GM23248 (cell line): ENCODE measurements at regions not wholly inside any gene's neighbourhood (a gene's known extent, or its start where the extent isn't known, plus 50 kb on each side); places are given as distances from the start of the nearest gene placed in this dataset.
"Not testable (repeated sequence)": the region's sequence is repeated elsewhere in the genome, so short reads cannot be mapped to it uniquely, and the experiment has no call there.

Experiments used
- DNase-seq: peaks from one replicate; pipeline ENCODE4 v3.0.0-alpha.2; 2015
- H2AFZ ChIP-seq: fragments of 200-600 bp; sonication (generic); 2 replicates; pipeline ENCODE4 v1.6.1; 2016; ENCODE audit warnings: antibody characterized with exemption
- H3F3A ChIP-seq: fragments of 200-600 bp; sonication (generic); 2 replicates; pipeline ENCODE4 v1.6.1; 2016; ENCODE audit warnings: mild to moderate bottlenecking, antibody characterized with exemption, mixed run types; ENCODE audit not compliant: insufficient read depth
- H3K27ac ChIP-seq: fragments of 200-600 bp; sonication (generic); 2 replicates; pipeline ENCODE4 v1.5.1; 2016; ENCODE audit warnings: mild to moderate bottlenecking
- H3K27me3 ChIP-seq: fragments of 200-600 bp; sonication (generic); replicated peaks from 2 replicates; pipeline ENCODE4 v1.6.1; 2016; ENCODE audit warnings: mild to moderate bottlenecking; ENCODE audit not compliant: insufficient read depth
- H3K36me3 ChIP-seq: fragments of 200-600 bp; sonication (generic); 2 replicates; pipeline ENCODE4 v1.6.1; 2016; ENCODE audit warnings: low read depth, mild to moderate bottlenecking
- H3K4me1 ChIP-seq: fragments of 200-600 bp; sonication (generic); 2 replicates; pipeline ENCODE4 v1.6.1; 2016; ENCODE audit warnings: mild to moderate bottlenecking; ENCODE audit not compliant: insufficient read depth
- H3K4me2 ChIP-seq: fragments of 200-600 bp; sonication (generic); one replicate; pipeline ENCODE4 v1.6.1; 2016; ENCODE audit warnings: mild to moderate bottlenecking; ENCODE audit not compliant: unreplicated experiment
- H3K4me3 ChIP-seq: fragments of 200-600 bp; sonication (generic); 2 replicates; pipeline ENCODE4 v1.5.1; 2016; ENCODE audit warnings: mild to moderate bottlenecking
- H3K79me2 ChIP-seq: fragments of 200-600 bp; sonication (generic); 2 replicates; pipeline ENCODE4 v1.6.1; 2016; ENCODE audit warnings: mild to moderate bottlenecking; ENCODE audit not compliant: insufficient read depth
- H3K9ac ChIP-seq: fragments of 200-600 bp; sonication (generic); 2 replicates; pipeline ENCODE4 v1.6.1; 2016; ENCODE audit warnings: mild to moderate bottlenecking
- H3K9me2 ChIP-seq: fragments of 200-600 bp; sonication (generic); 2 replicates; pipeline ENCODE4 v1.6.1; 2016; ENCODE audit warnings: mixed run types, mild to moderate bottlenecking, moderate library complexity; ENCODE audit not compliant: insufficient read depth
- H3K9me3 ChIP-seq: fragments of 200-600 bp; sonication (generic); one replicate; pipeline ENCODE4 v1.6.1; 2017; ENCODE audit warnings: low read depth
- H4K20me1 ChIP-seq: fragments of 200-600 bp; sonication (generic); 2 replicates; pipeline ENCODE4 v1.6.0; 2016; ENCODE audit not compliant: insufficient read depth
- EZH2 ChIP-seq: fragments of 200-600 bp; sonication (generic); IDR thresholded peaks from 2 replicates; pipeline ENCODE4 v1.6.1; 2018; ENCODE audit warnings: antibody characterized with exemption, mild to moderate bottlenecking; ENCODE audit not compliant: insufficient read depth, poor library complexity, severe bottlenecking
- EZH2phosphoT487 ChIP-seq: fragments of 200-600 bp; sonication (generic); IDR thresholded peaks from 2 replicates; pipeline ENCODE4 v1.6.1; 2018; ENCODE audit warnings: antibody characterized with exemption, moderate library complexity, mild to moderate bottlenecking, low read depth; ENCODE audit not compliant: insufficient read depth
- WGBS, 2 experiments: methylation state at CpG; one replicate each; pipeline ENCODE4 v1.1.6; 2015 to 2017; ENCODE audit warnings: low lambda C conversion rate in 2 of 2, low coverage in 1 of 2; ENCODE audit errors: missing lambda C conversion rate in 2 of 2; 5-methylcytosine and 5-hydroxymethylcytosine counted together
- in situ Hi-C: fragments of 300-500 bp; cut with MboI; formaldehyde crosslinking; loops from 2 replicates; pipeline ENCODE4 v1.15.0; 2020

DNA sequence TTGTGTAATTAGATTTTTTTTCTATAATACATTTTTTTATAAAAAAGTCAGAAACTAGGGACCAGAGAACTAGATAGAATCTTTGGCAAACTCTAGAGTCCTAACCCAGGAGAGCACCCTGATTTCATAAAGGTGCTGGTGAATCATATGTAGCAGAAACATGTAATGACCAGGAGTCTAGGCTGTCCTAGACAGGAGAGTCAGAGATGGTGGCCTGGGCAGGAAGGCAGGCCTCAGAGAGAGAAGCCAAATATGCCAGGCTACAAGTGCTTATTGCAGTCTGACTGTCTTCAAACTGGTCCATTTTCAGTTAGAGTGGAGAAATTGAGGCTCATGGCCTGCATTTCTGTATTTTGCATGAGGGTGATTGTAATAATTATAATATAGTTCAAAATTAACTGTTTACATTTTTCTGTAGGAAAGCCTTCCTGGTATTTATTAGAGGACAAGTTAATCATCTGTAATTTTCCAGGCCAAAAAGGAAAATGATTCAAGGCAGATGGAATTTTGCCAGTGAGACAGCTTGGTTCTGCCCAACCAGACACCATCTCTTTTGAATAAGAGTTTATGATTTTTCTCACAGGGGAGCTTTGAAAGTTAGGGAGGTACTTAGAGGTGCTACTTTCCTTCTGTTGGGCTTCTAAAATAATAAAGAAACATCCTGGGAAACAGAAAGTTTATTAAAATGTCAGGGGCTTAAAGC lies 129.8 kb downstream of the S1PR1 start:
- peak; percentile 83 for DNase-seq
- no peaks in the 10 kb centered on the region for H3K9me2 ChIP-seq
- H3F3A ChIP-seq, result peaks cover 23% of the 10 kb centered on the region
- peak overlapping the region; percentile 31 for H3K4me2 ChIP-seq
- H3K79me2 ChIP-seq, result no peaks in the 10 kb centered on the region
- in situ Hi-C loops, result no loop called here
- no peaks in the 10 kb centered on the region for H4K20me1 ChIP-seq
- 0 out of 2 replicates have a peak overlapping the region, but pooled peaks have one; percentile 3 for H3K27ac ChIP-seq
- H2AFZ ChIP-seq, result no peak overlapping the region
- H3K9ac ChIP-seq, result no peak overlapping the region
- peaks cover 29% of the 10 kb centered on the region for H3K4me1 ChIP-seq
- no peak for TF ChIP-seq EZH2phosphoT487
- no peak for TF ChIP-seq EZH2
- no peaks in the 10 kb centered on the region for H3K9me3 ChIP-seq
- H3K4me3 ChIP-seq, result no peak overlapping the region
- H3K36me3 ChIP-seq, result no peaks in the 10 kb centered on the region
- H3K27me3 ChIP-seq, result no peaks in the 10 kb centered on the region

DNA sequence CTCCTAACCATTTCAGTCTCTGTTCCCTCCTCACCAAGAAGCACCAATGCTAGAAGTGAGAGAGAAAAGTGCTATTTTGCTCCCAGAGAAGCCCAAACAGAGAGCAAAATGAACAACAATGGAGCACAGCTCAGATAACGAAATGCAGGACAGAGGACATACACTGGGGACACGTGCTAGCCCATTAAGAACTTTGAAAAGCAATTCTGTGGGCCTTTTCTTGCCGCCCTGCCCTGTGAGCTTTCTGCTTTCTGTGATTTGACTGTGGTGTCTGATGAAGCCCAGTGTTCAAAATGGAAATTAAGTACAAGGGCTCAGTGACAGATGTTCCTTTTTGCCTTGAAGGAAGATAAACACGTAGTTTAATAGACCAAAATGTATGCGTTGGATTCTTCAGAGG lies 130.8 kb downstream of the S1PR1 start:
- H3K4me2 ChIP-seq, result no peak overlapping the region
- no peaks in the 10 kb centered on the region for H3K27me3 ChIP-seq
- no peak overlapping the region for H3K4me3 ChIP-seq
- no peaks in the 10 kb centered on the region for H3K79me2 ChIP-seq
- no peaks in the 10 kb centered on the region for H3K9me2 ChIP-seq
- TF ChIP-seq EZH2phosphoT487 (no peak), EZH2 (no peak)
- no peak overlapping the region for H3K9ac ChIP-seq
- WGBS, 2 experiments, result 97% methylated on average over 5 of the region's 5 CpGs
- H3K36me3 ChIP-seq, result no peaks in the 10 kb centered on the region
- H2AFZ ChIP-seq, result no peak overlapping the region
- in situ Hi-C loops, result no loop called here
- H3K27ac ChIP-seq, result no peak overlapping the region
- no peaks in the 10 kb centered on the region for H4K20me1 ChIP-seq
- no peaks in the 10 kb centered on the region for H3K9me3 ChIP-seq
- peaks cover 24% of the 10 kb centered on the region for H3F3A ChIP-seq
- peaks cover 29% of the 10 kb centered on the region for H3K4me1 ChIP-seq
- DNase-seq, result no peak

DNA sequence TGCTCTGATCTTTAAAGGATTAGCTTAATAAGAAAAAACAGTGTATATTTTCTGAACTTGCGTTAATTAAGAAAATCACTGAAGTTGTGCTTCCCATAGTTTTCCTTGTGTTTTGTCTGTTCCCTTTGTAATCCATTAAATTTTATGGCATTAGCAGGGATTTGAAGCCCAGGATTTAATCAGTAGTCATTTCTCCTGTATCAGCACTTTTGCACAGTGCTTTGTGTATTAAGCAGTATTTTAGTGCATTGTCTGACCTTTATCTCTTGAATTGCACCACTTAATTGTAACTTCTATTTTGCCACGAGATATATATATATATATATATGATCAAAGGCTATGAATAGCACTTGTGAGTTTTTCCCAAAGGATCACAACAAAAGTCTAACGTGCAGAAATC lies 133.7 kb downstream of the S1PR1 start:
- H3K4me3 ChIP-seq, result no peak overlapping the region

DNA sequence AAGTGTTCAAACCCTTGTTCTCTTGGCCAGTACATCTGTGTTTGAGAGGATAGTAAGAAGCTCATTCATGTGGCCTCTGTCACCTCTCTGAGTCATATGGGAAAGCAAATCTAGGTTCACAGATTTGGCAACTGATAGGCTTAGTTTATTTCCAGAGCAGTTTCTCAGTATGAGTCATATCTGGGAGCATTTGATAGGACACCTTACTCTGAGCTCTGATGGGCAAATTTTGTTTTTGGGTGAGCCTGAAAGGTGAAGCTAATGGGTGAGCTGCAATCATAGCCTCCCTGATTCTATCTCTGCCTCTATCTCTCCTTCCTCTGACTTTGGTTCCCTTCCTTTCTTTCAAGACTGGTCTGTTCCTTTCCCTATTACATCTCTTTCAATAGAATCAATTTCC lies 134.4 kb downstream of the S1PR1 start:
- no peak for TF ChIP-seq EZH2phosphoT487
- no peak for TF ChIP-seq EZH2

More for the DNA sequence above, 133.7 kb downstream of the S1PR1 start:
- Histone ChIP-seq H3K4me2 (no peak overlapping the region), H3K4me1 (peaks cover 23% of the 10 kb centered on the region), H3K36me3 (no peaks in the 10 kb centered on the region), H3F3A (peaks cover 21% of the 10 kb centered on the region), H3K27me3 (no peaks in the 10 kb centered on the region), H3K9me3 (no peaks in the 10 kb centered on the region), H3K9me2 (no peaks in the 10 kb centered on the region), H3K9ac (no peak overlapping the region), H3K27ac (no peak overlapping the region), H2AFZ (no peak overlapping the region), H4K20me1 (no peaks in the 10 kb centered on the region), H3K79me2 (no peaks in the 10 kb centered on the region)
- in situ Hi-C loops, result no loop called here
- 61 to 71% methylated on average over 3 of the region's 3 CpGs for WGBS, 2 experiments
- no peak for TF ChIP-seq EZH2phosphoT487
- no peak for TF ChIP-seq EZH2
- no peak for DNase-seq

DNA sequence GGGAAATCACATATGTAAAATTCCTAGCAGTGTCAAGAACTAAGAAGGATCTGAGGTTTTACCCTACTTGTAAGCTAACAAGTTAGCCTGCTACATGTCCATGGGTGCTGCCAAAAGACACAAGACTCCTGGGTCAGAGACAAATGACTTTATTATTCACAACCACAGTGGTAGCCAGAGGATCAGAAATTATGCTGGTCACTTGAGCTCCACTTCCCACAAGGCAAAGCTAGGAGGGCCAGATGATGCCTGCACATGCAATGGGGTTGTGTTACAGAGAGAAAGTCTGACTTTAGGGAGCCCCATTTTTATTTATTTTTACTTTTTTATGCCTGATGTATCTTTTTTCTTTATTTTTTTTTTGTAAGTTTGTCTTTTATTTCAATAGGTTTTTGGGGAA lies 136.8 kb downstream of the S1PR1 start:
- peaks cover 2% of the 10 kb centered on the region; the same call in 1 of the 2 replicates for H3F3A ChIP-seq
- TF ChIP-seq EZH2phosphoT487 (no peak), EZH2 (no peak)
- DNase-seq, result no peak
- no peak overlapping the region for H2AFZ ChIP-seq
- in situ Hi-C loops, result no loop called here
- H3K27me3 ChIP-seq, result peaks cover 11% of the 10 kb centered on the region; the same call in 1 of the 2 replicates
- H3K4me1 ChIP-seq, result 0 out of 2 replicates have a peak, but pooled peaks cover 6% of the 10 kb centered on the region
- H3K27ac ChIP-seq, result no peak overlapping the region
- H3K9ac ChIP-seq, result no peak overlapping the region
- no peaks in the 10 kb centered on the region for H3K36me3 ChIP-seq
- H3K4me3 ChIP-seq, result no peak overlapping the region
- H3K9me2 ChIP-seq, result no peaks in the 10 kb centered on the region
- no peak overlapping the region for H3K4me2 ChIP-seq
- H4K20me1 ChIP-seq, result no peaks in the 10 kb centered on the region
- no peaks in the 10 kb centered on the region for H3K9me3 ChIP-seq
- no peaks in the 10 kb centered on the region for H3K79me2 ChIP-seq

More for the DNA sequence above, 134.4 kb downstream of the S1PR1 start:
- no peak overlapping the region for H3K4me3 ChIP-seq
- peaks cover 14% of the 10 kb centered on the region for H3F3A ChIP-seq
- no peak overlapping the region for H3K4me2 ChIP-seq
- no peaks in the 10 kb centered on the region for H4K20me1 ChIP-seq
- no peaks in the 10 kb centered on the region for H3K9me3 ChIP-seq
- H3K27ac ChIP-seq, result no peak overlapping the region
- H3K9ac ChIP-seq, result no peak overlapping the region
- peak; percentile 74 for DNase-seq
- in situ Hi-C loops, result no loop called here
- H3K27me3 ChIP-seq, result peaks cover 4% of the 10 kb centered on the region; the same call in 1 of the 2 replicates
- no peak overlapping the region for H2AFZ ChIP-seq
- peaks cover 15% of the 10 kb centered on the region for H3K4me1 ChIP-seq
- no peaks in the 10 kb centered on the region for H3K9me2 ChIP-seq
- no peaks in the 10 kb centered on the region for H3K79me2 ChIP-seq
- no peaks in the 10 kb centered on the region for H3K36me3 ChIP-seq

DNA sequence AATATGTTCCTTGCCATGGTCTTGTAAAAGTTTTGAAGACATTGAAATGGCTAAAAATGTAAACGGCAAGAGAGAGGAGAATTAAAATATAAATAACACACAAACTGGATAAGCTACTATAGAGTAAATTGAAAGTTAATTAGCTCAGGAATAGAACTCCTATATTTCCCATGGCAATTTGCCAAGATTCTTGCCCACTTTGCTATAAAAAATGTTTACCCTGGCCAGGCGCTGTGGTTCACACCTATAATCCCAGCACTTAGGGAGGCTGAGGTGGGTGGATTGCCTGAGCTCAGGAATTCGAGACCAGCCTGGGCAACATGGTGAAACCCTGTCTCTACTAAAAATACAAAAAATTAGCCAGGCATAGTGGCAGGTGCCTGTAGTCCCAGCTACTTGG lies 138.6 kb downstream of the S1PR1 start:
- H3K9ac ChIP-seq, H2AFZ ChIP-seq, H3K9me3 ChIP-seq, H4K20me1 ChIP-seq, DNase-seq, H3K4me1 ChIP-seq, in situ Hi-C loops, H3K79me2 ChIP-seq, H3F3A ChIP-seq, H3K9me2 ChIP-seq, H3K4me2 ChIP-seq, H3K27ac ChIP-seq, H3K36me3 ChIP-seq, H3K4me3 ChIP-seq: not testable (repeated sequence)
- 35 to 44% methylated on average over 3 of the region's 3 CpGs for WGBS, 2 experiments
- peaks cover 16% of the 10 kb centered on the region; the same call in 1 of the 2 replicates for H3K27me3 ChIP-seq
